NCI-H446 treated with DMSO at 0.1 percent for 48 hours (cell line): ENCODE measurements at regions not wholly inside any gene's neighbourhood (a gene's known extent, or its start where the extent isn't known, plus 50 kb on each side); places are given as distances from the start of the nearest gene placed in this dataset.
A peak's percentile ranks its signal among the peaks of the same experiment; 100 is the strongest.
"Not testable (repeated sequence)": the region's sequence is repeated elsewhere in the genome, so short reads cannot be mapped to it uniquely, and the experiment has no call there.

ENCODE experiments used
- DNase-seq: peaks from one replicate; lab custom pipeline; 2025; lab: John Stamatoyannopoulos, UW

GRCh38 chrX:151042842-151043241 lies 59.7 kb downstream of the HMGB3 start:
- no peak for DNase-seq

- not testable (repeated sequence) for DNase-seq
These were observed 83.2 kb downstream of the HMGB3 start for GRCh38 chrX:151066373-151066772.

DNA sequence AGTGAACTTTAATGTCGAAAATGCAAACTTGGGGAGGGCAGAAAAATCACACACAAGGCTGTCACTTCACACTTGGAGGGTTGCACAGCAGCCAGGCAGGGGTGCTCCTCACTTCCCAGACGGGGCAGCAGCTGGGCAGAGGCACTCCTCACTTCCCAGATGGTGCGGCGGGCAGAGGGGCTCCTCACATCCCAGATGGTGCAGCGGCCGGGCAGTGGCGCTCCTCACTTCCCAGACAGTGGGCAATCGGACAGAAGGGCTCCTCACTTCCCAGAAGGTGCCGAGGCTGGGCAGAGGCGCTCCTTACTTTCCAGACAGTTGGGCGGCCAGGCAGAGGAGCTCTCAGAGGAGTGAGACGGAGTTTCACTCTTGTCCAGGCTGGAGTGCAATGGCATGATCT lies 90.6 kb downstream of the HMGB3 start:
- DNase-seq: no peak

DNA sequence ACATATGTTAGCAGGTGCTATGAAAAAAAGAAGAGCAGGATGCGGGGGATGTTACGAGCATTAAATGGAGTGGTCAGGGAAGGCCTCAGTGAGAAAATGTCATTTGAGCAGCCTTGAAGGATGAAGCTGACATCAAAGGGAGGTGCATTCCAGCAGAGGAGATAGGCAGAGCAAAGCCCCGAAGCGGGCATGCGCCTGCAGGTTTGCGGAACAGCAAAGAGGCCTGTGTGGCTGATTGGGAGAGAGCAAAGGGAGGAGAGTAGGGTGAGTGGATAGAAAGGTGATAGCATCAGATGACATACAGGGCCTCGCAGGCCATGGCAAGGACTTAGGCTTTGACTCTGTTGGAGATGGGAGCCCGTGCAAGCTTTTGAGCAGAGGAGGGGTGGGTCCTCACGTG lies 95.4 kb upstream of the GPR50 start:
- no peak for DNase-seq

DNA sequence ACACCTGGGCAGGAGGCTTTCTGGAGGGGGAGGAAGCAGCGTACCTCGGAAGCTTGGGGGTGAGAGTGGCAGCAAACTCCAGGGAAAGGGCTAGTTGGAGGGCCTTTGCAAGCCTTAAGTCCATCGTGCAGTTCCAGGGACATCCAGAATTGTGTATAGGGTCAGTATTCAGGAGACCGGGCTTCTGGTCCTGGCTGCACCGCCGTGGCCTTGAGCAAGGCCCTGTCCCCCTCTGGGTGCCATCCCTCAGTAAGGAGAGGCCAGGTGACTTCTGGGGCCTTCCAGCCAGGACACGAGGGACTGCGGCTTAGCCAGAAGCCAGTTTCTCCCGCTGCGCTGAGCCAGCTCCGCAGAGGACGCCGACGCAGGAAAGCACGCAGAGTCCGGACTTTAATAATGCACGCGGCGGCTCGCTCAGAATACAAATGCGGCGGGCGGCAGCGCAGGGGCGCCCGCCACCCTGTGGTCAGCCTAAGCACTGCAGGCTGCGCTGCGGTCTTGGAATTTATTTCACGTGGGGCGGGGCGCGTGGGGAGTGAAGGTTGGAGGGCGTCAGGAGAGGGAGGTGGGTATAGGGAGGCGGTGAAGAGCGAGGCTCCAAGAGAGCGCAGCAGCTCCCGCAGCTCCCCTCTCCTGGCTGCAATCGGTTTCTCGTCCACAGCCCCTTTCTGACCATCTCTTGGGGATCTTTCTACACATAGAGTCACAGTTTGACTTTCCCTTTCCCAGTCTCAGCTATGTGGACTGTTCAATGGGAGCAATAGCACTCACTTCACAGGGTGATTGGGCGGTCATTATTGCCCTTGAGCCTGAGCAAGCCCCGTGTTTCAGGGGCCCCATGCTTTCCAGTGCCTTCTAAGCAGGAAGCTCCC lies 94.1 kb upstream of the GPR50 start:
- DNase-seq: peak; percentile 2

DNA sequence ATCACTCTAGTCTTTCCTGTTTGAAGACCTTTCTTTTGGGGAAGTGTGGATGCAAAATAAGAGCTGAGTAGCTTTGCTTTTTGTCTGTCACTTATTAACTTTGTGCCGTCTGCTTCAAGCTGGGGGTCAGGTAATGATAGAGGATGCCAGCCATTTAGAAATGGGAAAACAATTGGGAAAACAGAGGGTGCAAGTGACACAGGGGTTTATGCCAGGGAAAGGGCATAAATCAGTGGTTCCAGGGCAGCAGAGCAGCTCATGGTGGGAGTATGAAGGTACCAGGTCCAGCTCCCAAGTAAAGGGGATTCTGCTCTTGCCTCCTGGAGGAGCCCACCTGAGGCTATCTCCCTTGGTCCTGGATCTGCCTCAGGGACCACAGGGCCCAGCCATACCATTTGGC lies 91.9 kb upstream of the GPR50 start:
- no peak for DNase-seq

GRCh38 chrX:151085207-151085606 lies 91.2 kb upstream of the GPR50 start:
- DNase-seq: no peak

GRCh38 chrX:151088221-151088620 lies 88.2 kb upstream of the GPR50 start:
- no peak for DNase-seq

DNA sequence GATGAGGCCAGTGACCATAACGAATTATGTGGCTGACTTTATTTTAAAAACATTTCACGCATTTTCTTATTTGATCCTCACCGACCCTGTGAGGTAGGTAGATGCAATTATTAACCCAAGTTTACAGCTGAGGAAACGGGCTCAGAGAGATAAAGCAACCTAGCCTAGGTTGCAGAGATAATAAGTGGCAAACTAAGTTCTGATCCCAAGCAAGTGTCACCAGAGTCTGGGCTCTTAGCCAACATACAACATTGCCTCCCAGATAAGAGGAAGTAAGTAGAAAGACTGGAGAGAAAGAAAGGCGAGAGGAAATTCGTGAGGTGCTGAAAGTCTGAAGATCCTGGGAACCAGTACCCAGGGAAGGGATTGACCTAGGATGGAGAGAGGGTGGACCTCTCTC lies 77.4 kb upstream of the GPR50 start:
- no peak for DNase-seq

GRCh38 chrX:151100799-151101198 lies 75.6 kb upstream of the GPR50 start:
- no peak for DNase-seq

- not testable (repeated sequence) for DNase-seq
These were observed 63.2 kb upstream of the GPR50 start for GRCh38 chrX:151113200-151113599.
